H9 (cell line): ENCODE measurements at regions not wholly inside any gene's neighbourhood (a gene's known extent, or its start where the extent isn't known, plus 50 kb on each side); places are given as distances from the start of the nearest gene placed in this dataset.

Source experiments
- DNase-seq: peaks from one replicate; pipeline ENCODE4 v3.0.0-alpha.2; 2017
- H2AFZ ChIP-seq: one replicate; pipeline ENCODE4 v1.6.1; 2013; ENCODE audit warnings: mild to moderate bottlenecking, low read length, control low read depth, moderate library complexity
- H2AK5ac ChIP-seq: 2 replicates; pipeline ENCODE4 v1.6.1; 2013; ENCODE audit warnings: low read length, control low read depth, mixed read lengths; ENCODE audit not compliant: insufficient read length
- H2BK120ac ChIP-seq: one replicate; pipeline ENCODE4 v1.6.1; 2013; ENCODE audit warnings: low read depth, mild to moderate bottlenecking, low read length, control low read depth, inconsistent platforms; ENCODE audit not compliant: poor library complexity, severe bottlenecking
- H2BK12ac ChIP-seq: 2 replicates; pipeline ENCODE4 v1.6.1; 2013; ENCODE audit warnings: low read length, control low read depth, mixed read lengths, low read depth; ENCODE audit not compliant: insufficient read length
- H2BK15ac ChIP-seq: 2 replicates; pipeline ENCODE4 v1.6.1; 2013; ENCODE audit warnings: low read depth, low read length, control low read depth
- H2BK20ac ChIP-seq: one replicate; pipeline ENCODE4 v1.6.1; 2013; ENCODE audit warnings: low read depth, mild to moderate bottlenecking, low read length, control low read depth, inconsistent platforms; ENCODE audit not compliant: poor library complexity, severe bottlenecking
- H2BK5ac ChIP-seq: 2 replicates; pipeline ENCODE4 v1.6.1; 2013; ENCODE audit warnings: low read length, control low read depth, mixed read lengths; ENCODE audit not compliant: insufficient read length
- H3K14ac ChIP-seq: 2 replicates; pipeline ENCODE4 v1.6.1; 2013; ENCODE audit warnings: low read length, control low read depth; ENCODE audit not compliant: insufficient read depth
- H3K18ac ChIP-seq: 2 replicates; pipeline ENCODE4 v1.6.1; 2013; ENCODE audit warnings: low read depth, mild to moderate bottlenecking, mixed read lengths, low read length, control low read depth; ENCODE audit not compliant: insufficient read length
- H3K23ac ChIP-seq: 2 replicates; pipeline ENCODE4 v1.6.1; 2013; ENCODE audit warnings: low read length, control low read depth, mixed read lengths, low read depth; ENCODE audit not compliant: insufficient read length
- H3K23me2 ChIP-seq: 2 replicates; pipeline ENCODE4 v1.6.1; 2013; ENCODE audit warnings: low read depth, mild to moderate bottlenecking, mixed read lengths, low read length, control low read depth; ENCODE audit not compliant: insufficient read length, poor library complexity, severe bottlenecking
- H3K27ac ChIP-seq: 2 replicates; pipeline ENCODE4 v1.5.1; 2013; ENCODE audit warnings: low read length, control low read depth, mixed read lengths, low read depth; ENCODE audit not compliant: insufficient read length
- H3K27me3 ChIP-seq: 2 replicates; pipeline ENCODE4 v1.6.1; 2013; ENCODE audit warnings: low read length, control low read depth, inconsistent platforms; ENCODE audit not compliant: insufficient read depth
- H3K4ac ChIP-seq: 2 replicates; pipeline ENCODE4 v1.6.1; 2013; ENCODE audit warnings: low read depth, mild to moderate bottlenecking, control low read depth, inconsistent platforms, low read length, moderate library complexity
- H3K4me1 ChIP-seq: 2 replicates; pipeline ENCODE4 v1.6.1; 2013; ENCODE audit warnings: low read length, control low read depth, inconsistent platforms; ENCODE audit not compliant: insufficient read depth
- H3K4me2 ChIP-seq: 2 replicates; pipeline ENCODE4 v1.6.1; 2013; ENCODE audit warnings: low read length, control low read depth, mixed read lengths; ENCODE audit not compliant: insufficient read length, insufficient read depth
- H3K56ac ChIP-seq: 2 replicates; pipeline ENCODE4 v1.6.1; 2013; ENCODE audit warnings: low read depth, mild to moderate bottlenecking, mixed read lengths, low read length, control low read depth; ENCODE audit not compliant: insufficient read length
- H3K79me1 ChIP-seq: 2 replicates; pipeline ENCODE4 v1.6.1; 2013; ENCODE audit warnings: low read depth, mild to moderate bottlenecking, moderate library complexity, low read length, control low read depth, inconsistent platforms; ENCODE audit not compliant: insufficient read depth, poor library complexity, severe bottlenecking
- H3K79me2 ChIP-seq: 2 replicates; pipeline ENCODE4 v1.6.1; 2013; ENCODE audit warnings: low read length, control low read depth, inconsistent platforms; ENCODE audit not compliant: insufficient read depth
- H3K9ac ChIP-seq: 2 replicates; pipeline ENCODE4 v1.6.1; 2013; ENCODE audit warnings: low read length, control low read depth, mixed read lengths; ENCODE audit not compliant: insufficient read length; ENCODE audit errors: extremely low read depth
- H3K9me3 ChIP-seq: one replicate; pipeline ENCODE4 v1.6.1; 2013; ENCODE audit warnings: low read depth, low read length, inconsistent platforms; ENCODE audit not compliant: control insufficient read depth
- H3T11ph ChIP-seq: one replicate; pipeline ENCODE4 v1.6.1; 2013; ENCODE audit warnings: mild to moderate bottlenecking, low read length, control low read depth, inconsistent platforms
- H4K20me1 ChIP-seq: one replicate; pipeline ENCODE4 v1.6.1; 2013; ENCODE audit not compliant: control insufficient read depth, insufficient read length, insufficient read depth
- H4K5ac ChIP-seq: 2 replicates; pipeline ENCODE4 v1.6.1; 2013; ENCODE audit warnings: low read depth, mild to moderate bottlenecking, mixed read lengths, low read length, control low read depth; ENCODE audit not compliant: insufficient read length
- H4K8ac ChIP-seq: replicated peaks from 2 replicates; pipeline ENCODE4 v1.6.1; 2013; ENCODE audit warnings: low read length, control low read depth, mixed read lengths, low read depth; ENCODE audit not compliant: insufficient read length
- H4K91ac ChIP-seq: 2 replicates; pipeline ENCODE4 v1.6.1; 2013; ENCODE audit warnings: low read depth, mild to moderate bottlenecking, moderate library complexity, mixed read lengths, low read length, control low read depth; ENCODE audit not compliant: insufficient read length
- H3K27ac Mint-ChIP-seq, 3 experiments: 2 replicates in 2 of 3; 3 replicates in 1 of 3; pipeline ENCODE4 v1.8.0; 2020 to 2021; ENCODE audit warnings: mixed read lengths in 3 of 3, mild to moderate bottlenecking in 1 of 3, moderate library complexity in 1 of 3
- H3K27me3 Mint-ChIP-seq: 2 replicates; pipeline ENCODE4 v1.8.0; 2021; ENCODE audit warnings: low read depth, mild to moderate bottlenecking, moderate library complexity, mixed read lengths
- H3K36me3 Mint-ChIP-seq, 3 experiments: 2 replicates in 2 of 3; 3 replicates in 1 of 3; pipeline ENCODE4 v1.8.0; 2020 to 2021; ENCODE audit warnings: low read depth in 3 of 3, mixed read lengths in 3 of 3; ENCODE audit not compliant: insufficient read depth in 1 of 3
- H3K4me1 Mint-ChIP-seq, 2 experiments: 2 replicates each; pipeline ENCODE4 v1.8.0; 2020; ENCODE audit warnings: mixed read lengths in 2 of 2
- H3K4me3 Mint-ChIP-seq, 2 experiments: 2 replicates in 1 of 2; 3 replicates in 1 of 2; pipeline ENCODE4 v1.8.0; 2020 to 2021; ENCODE audit warnings: mild to moderate bottlenecking in 2 of 2, mixed read lengths in 2 of 2, moderate library complexity in 1 of 2
- H3K9me3 Mint-ChIP-seq, 2 experiments: 2 replicates in 1 of 2; 3 replicates in 1 of 2; pipeline ENCODE4 v1.8.0; 2020; ENCODE audit warnings: mild to moderate bottlenecking in 2 of 2, mixed read lengths in 2 of 2, moderate library complexity in 1 of 2
- CTCF ChIP-seq: fragments of 200-600 bp; sonication (generic); conservative IDR thresholded peaks from 3 replicates; pipeline ENCODE4 v1.8.0; 2021; ENCODE audit warnings: antibody characterized with exemption, mild to moderate bottlenecking
- WGBS: extraction: QIAGEN DNeasy Blood & Tissue Kit; methylation state at CpG from one replicate; pipeline ENCODE4 v1.1.7; 2013; ENCODE audit warnings: missing lambda C conversion rate, low lambda C conversion rate, mixed read lengths; ENCODE audit not compliant: insufficient read length; ENCODE audit errors: extremely low coverage; 5-methylcytosine and 5-hydroxymethylcytosine counted together

- Histone ChIP-seq H3T11ph (no peak overlapping the region), H2AK5ac (no peak overlapping the region)
These were observed 239.2 kb upstream of the AMIGO2 start for GRCh38 chr12:47318963-47319362.

More at GRCh38 chr12:47318963-47319362, 239.2 kb upstream of the AMIGO2 start:
- Histone ChIP-seq H3K56ac (no peak overlapping the region), H4K8ac (no peak overlapping the region), H3K23me2 (no peaks in the 10 kb centered on the region), H3K27ac (no peak overlapping the region), H3K9ac (no peak overlapping the region), H3K4ac (no peak overlapping the region), H2BK5ac (no peak overlapping the region), H4K20me1 (no peaks in the 10 kb centered on the region), H3K23ac (no peak overlapping the region), H3K79me2 (no peaks in the 10 kb centered on the region), H3K79me1 (no peaks in the 10 kb centered on the region), H2BK15ac (no peak overlapping the region), H2AFZ (no peak overlapping the region), H2BK20ac (no peak overlapping the region), H3K4me2 (no peak overlapping the region), H3K14ac (no peak overlapping the region), H3K9me3 (no peaks in the 10 kb centered on the region), H2BK12ac (no peak overlapping the region), H2BK120ac (no peak overlapping the region), H3K27me3 (no peaks in the 10 kb centered on the region), H4K91ac (no peak overlapping the region), H4K5ac (no peak overlapping the region), H3K4me1 (no peaks in the 10 kb centered on the region), H3K18ac (no peak overlapping the region)
- TF ChIP-seq CTCF, result no peak
- Mint-ChIP-seq H3K27me3 (no peaks in the 10 kb centered on the region), H3K4me1 (peaks cover 0 to 3% of the 10 kb centered on the region in 2 experiments; a peak in 1 of 4 replicates), H3K27ac (no peak overlapping the region), H3K4me3 (no peak overlapping the region), H3K36me3 (no peaks in the 10 kb centered on the region), H3K9me3 (no peaks in the 10 kb centered on the region; a peak in 1 of 5 replicates)
- DNase-seq, result no peak
- no CpG with 5 or more reads among the region's 4 CpGs for WGBS
